Erythroblast (primary cell): ENCODE measurements at regions not wholly inside any gene's neighbourhood (a gene's known extent, or its start where the extent isn't known, plus 50 kb on each side); places are given as distances from the start of the nearest gene placed in this dataset.

Experiments used
- DNase-seq, 2 experiments: peaks; one replicate each; lab custom pipeline; 2025; lab: John Stamatoyannopoulos, UW
- GATA1 ChIP-seq: IDR thresholded peaks from 2 replicates; pipeline ENCODE4 v1.6.1; 2011; ENCODE audit warnings: low read depth, mild to moderate bottlenecking, control low read depth, low read length, moderate library complexity
- POLR2A ChIP-seq: IDR thresholded peaks from 2 replicates; pipeline ENCODE4 v1.6.1; 2011; ENCODE audit warnings: mild to moderate bottlenecking, low read length

DNA sequence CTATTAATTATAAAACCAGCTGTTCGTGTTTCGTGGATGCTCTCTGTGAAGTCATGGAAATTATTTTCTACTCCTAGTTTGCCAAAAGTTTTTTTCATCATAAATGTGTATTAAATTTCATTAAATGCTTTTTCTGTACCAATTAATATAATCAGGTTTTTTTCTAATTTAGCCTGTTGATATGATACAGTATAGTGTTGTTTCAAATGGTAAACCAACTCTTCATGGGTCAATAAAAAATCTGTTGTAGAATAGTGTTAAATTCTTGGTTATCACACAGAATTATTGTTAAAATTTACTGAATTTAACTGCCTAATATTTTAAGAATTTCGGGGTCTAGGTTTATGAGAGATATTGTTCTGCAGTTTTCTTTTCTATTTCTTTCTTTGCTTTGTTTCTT, 505.9 kb upstream of the MANEA start:
- TF ChIP-seq POLR2A = no peak
- no peak for TF ChIP-seq GATA1

DNA sequence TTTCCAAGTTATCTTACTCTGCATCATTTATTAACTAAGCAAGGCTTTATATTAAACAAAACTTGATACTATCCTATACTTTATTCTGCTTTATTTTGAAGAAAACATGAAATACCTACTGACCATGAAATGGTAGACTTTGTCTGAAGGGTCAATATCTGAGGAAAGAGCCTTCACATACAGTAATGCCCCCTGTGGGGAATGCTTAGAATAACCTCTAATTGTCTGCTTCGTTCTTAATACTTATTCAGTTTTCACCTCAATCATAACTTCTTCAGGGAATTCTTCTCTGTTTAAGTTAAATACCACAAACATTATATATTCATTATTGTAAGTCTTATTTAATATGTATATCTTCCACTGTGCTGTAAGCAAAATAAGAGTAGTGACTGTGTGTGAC, 498.9 kb upstream of the MANEA start:
- TF ChIP-seq POLR2A = no peak
- no peak for TF ChIP-seq GATA1
- no peak for DNase-seq

More for the DNA sequence above, 505.9 kb upstream of the MANEA start:
- no peak for DNase-seq

DNA sequence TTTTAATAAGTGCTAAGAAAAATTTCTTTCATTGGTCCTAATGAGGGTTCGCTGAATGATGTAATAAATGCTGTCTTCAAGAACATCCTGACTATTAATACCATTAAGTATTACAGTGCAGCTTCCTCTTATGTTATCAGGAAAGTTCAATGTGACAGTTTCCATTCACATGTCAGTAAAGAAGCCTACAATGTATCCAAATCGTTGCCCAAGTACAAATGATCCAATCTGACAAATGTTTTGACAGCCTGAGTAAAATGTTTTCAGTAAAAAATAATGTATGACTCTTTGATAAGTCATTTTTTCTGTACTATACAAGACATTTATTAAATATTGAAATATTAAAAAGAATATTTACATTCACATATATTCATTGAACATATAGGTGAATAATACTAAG, 496.1 kb upstream of the MANEA start:
- no peak for TF ChIP-seq GATA1
- TF ChIP-seq POLR2A = no peak
- DNase-seq = no peak

DNA sequence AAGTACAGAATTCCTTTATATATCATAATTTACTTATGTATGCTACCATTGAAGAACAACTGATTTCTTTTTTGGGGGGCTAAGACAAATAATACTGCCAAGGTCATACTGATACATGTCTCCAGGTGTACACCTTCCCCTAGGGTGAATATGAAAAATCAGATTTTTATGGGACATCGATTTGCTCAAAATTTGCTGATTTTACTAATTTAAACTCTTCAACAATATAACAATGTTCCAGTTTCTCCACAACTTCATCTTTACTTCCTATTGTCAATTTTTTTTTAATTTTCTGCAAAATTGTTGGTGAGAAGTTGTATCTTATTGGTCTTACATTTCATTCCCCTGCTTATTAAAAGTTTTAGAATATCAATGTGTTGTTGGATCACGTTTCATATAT, 495.4 kb upstream of the MANEA start:
- no peak for DNase-seq

DNA sequence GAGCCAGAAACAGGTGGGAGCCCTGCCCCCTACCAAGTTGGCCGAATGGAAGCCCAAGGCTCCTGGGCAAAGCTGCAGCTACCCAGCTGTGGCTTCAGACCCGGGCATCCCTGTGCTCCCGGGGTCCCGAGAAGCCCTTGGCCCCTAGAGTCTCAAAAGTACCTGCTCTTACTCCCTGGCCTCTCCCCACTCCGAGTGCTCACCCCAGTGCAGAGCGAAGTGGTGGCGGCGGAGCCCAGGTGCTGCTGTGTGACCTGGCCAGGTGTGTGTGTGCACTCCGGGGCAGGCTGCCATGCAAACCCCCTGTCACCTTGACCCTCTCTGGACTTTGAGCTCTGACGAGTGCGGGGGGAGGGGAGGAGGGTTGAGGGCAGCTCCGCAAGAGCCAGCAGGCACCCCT, 493.8 kb upstream of the MANEA start:
- no peak for DNase-seq
- TF ChIP-seq GATA1 (no peak), POLR2A (no peak)

More for the DNA sequence above, 495.4 kb upstream of the MANEA start:
- TF ChIP-seq GATA1 (no peak), POLR2A (no peak)

- DNase-seq = no peak
- TF ChIP-seq POLR2A (no peak), GATA1 (no peak)
These were observed 492.5 kb upstream of the MANEA start for GRCh38 chr6:95084867-95085266.

DNA sequence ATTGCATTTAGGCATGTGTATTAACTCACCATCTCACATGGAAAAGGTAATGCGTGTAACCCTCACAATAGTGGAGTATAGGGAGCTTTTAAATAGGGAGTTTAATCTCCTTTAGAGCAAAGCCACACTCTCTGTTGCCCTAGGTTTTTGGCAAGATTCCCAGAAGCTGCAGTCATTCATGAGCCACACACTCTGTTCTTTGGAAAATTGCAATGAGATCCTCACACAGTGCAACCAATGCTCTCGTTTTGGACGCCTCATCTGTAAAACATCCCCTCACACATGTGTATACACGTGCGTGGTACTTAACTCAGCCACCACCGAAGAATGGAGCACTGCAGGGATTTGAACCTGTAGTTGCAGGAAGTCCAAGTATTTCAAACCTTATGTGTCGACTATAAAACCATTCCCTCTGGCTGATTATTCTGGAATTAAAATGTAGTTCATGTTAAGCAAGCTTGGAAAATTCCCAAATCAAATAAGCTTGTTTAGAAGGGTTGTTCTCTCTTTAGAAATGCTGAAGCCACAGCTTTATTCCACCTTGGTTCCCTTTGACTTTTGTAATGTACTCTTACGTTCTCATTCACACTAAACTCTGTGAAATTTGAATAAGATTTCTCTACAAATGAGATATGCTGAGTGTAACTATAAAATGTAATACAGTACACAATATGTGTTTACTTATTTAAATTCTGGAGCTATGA, 489.8 kb upstream of the MANEA start:
- TF ChIP-seq POLR2A (no peak), GATA1 (no peak)
- DNase-seq = no peak

DNA sequence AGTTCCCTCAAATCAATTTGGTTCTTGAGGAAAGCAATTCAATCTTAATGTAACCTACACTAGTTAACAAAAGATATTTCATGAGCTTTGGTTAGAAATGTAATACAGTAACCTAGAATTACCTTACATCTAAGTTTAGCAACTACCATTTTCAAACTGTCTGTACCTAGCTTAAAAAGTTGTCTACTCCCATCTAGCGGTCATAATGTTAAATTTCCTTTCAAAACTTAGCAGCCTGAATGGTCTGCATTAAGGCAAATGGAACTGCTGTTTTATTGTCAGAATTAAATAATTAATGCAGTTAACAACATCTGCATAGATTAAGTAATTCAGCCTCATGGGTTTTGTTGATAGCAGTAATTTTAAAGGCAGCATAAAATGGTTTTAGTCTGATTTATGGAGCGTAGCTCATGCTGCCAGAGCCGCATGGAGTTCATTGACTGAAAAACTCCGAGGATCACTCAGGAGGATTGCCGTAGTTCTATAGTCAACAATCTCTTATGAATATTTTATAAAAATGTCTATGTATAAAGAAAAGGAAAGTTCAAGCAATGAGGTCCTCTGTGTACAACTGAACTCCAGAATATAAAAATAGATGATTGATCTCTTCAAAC, 485.4 kb upstream of the MANEA start:
- peak; percentile 29 to 44 for DNase-seq
- TF ChIP-seq POLR2A = no peak
- TF ChIP-seq GATA1 = no peak

DNA sequence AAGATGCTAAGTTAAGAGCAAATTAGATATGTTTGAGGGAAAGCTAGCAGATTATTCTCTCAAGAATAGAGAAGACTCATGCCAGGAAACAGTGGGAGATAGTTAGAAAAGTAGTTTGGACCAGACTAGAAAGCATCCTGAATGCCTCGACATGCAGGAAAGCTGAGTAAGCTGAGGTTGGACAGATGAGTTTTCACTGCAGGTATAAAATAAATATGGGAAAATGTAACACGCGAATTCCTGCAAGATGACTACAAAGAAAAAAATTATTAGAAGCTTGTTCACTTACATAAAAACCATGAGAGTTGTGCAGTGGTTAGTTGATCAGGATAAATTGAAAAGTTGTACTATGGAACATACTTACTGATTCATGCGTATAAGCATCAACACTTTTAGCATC, 484.2 kb upstream of the MANEA start:
- TF ChIP-seq GATA1 = no peak
- no peak for TF ChIP-seq POLR2A
- no peak for DNase-seq

- TF ChIP-seq POLR2A (no peak), GATA1 (no peak)
- DNase-seq = no peak
These were observed 482.3 kb upstream of the MANEA start for GRCh38 chr6:95094751-95095663.

- no peak for DNase-seq
These were observed 481.5 kb upstream of the MANEA start for GRCh38 chr6:95095855-95096254.

GRCh38 chr6:95099410-95099809, 477.9 kb upstream of the MANEA start:
- no peak for TF ChIP-seq GATA1
- TF ChIP-seq POLR2A = no peak
- DNase-seq = no peak

More at GRCh38 chr6:95095855-95096254, 481.5 kb upstream of the MANEA start:
- TF ChIP-seq GATA1 (no peak), POLR2A (no peak)

GRCh38 chr6:95109212-95109611, 468.1 kb upstream of the MANEA start:
- TF ChIP-seq GATA1 (no peak), POLR2A (no peak)

DNA sequence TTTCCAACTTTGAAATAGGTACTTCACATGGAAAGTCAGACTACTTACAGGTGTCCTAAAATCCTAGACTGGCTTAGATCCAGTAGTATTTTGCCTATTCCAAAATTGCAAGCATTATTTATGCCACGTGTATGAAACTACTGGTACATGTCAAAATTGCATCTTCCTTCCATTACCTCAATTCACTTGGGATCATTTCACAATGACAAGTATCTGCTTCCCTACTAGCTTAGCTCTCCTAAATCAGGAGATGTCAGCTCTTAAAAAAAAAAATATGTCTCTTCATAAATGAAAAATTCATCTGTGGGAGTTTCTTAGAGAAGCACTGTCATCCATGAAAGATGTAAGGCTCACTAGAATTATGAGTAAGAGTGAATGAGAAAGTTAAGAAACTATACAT, 466.6 kb upstream of the MANEA start:
- no peak for DNase-seq

More at GRCh38 chr6:95109212-95109611, 468.1 kb upstream of the MANEA start:
- DNase-seq = no peak

More for the DNA sequence above, 466.6 kb upstream of the MANEA start:
- no peak for TF ChIP-seq GATA1
- TF ChIP-seq POLR2A = no peak
